GM12875 (cell line): ENCODE measurements at regions not wholly inside any gene's neighbourhood (a gene's known extent, or its start where the extent isn't known, plus 50 kb on each side); places are given as distances from the start of the nearest gene placed in this dataset.

Experiments
- H3K4me3 ChIP-seq: one replicate; pipeline ENCODE4 v1.5.1; 2011; ENCODE audit warnings: low read depth, low read length, control low read depth
- TF ChIP-seq, protein P1 (sequence below): IDR thresholded peaks from 2 replicates; pipeline ENCODE4 v1.5.1; 2011; ENCODE audit warnings: low read depth, mild to moderate bottlenecking, control low read depth, inconsistent platforms, low read length, moderate library complexity, borderline replicate concordance; ENCODE audit not compliant: insufficient read depth

- no peak overlapping the region for H3K4me3 ChIP-seq
- TF ChIP-seq, protein P1, sequence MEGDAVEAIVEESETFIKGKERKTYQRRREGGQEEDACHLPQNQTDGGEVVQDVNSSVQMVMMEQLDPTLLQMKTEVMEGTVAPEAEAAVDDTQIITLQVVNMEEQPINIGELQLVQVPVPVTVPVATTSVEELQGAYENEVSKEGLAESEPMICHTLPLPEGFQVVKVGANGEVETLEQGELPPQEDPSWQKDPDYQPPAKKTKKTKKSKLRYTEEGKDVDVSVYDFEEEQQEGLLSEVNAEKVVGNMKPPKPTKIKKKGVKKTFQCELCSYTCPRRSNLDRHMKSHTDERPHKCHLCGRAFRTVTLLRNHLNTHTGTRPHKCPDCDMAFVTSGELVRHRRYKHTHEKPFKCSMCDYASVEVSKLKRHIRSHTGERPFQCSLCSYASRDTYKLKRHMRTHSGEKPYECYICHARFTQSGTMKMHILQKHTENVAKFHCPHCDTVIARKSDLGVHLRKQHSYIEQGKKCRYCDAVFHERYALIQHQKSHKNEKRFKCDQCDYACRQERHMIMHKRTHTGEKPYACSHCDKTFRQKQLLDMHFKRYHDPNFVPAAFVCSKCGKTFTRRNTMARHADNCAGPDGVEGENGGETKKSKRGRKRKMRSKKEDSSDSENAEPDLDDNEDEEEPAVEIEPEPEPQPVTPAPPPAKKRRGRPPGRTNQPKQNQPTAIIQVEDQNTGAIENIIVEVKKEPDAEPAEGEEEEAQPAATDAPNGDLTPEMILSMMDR, result no peak
These were observed 638.5 kb upstream of the FLRT2 start for GRCh38 chr14:84891404-84891803.

DNA sequence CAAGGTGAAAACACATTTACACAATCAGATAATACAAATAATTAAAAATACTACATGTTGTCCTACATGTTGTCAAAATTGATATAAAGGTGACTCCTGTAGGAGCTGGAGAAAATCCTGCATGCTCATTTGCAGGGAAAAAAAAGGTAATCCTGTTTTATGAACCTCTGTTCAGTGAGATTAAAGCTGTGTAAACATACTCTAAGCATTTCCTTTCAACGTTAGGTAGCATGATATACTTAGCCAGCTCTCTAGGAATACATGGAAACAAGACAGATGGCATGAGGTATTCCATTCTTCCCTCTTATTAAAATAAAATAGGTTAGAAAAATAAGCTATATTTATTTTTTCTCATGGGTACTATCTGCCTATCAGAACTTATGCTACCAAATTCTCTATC, 635.7 kb upstream of the FLRT2 start:
- no peak overlapping the region for H3K4me3 ChIP-seq
- TF ChIP-seq, protein P1, result no peak

DNA sequence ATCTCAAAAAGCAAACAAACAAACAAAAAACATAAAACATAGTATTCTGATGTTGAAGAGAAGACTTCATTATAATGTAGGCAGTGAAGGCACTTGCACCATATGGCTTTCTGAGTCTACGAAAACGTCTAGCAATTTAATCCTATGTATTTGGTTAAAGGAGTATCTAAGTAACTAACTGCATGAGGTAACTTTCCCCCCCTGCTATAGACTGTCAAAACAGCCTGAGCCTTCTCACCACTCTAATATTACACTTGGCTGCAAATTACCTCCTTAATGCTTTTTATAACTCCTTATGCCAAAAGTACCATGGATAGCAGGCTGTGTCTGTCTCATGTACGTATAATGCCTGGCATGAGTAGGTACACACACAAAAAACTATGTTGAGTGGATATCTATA, 607.6 kb upstream of the FLRT2 start:
- no peak overlapping the region for H3K4me3 ChIP-seq
- TF ChIP-seq, protein P1, result no peak

DNA sequence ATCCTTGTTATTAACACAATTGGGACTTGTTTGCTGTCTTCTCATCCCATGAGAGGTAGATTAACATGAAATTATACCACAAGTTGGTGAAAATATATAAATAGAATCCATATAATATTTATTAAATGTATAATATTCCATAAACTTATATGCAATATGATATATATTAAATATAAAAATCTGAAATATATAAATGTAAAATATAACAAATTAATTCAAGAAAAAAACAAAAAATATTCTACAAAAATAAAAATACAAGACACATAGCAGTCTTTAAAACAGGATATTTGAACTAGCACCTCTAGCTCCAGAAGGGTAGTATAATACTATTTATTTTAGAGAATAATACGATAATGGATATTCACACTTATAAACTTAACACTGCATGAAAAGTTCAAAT, 603.3 kb upstream of the FLRT2 start:
- no peak overlapping the region for H3K4me3 ChIP-seq
- TF ChIP-seq, protein P1, result no peak

GRCh38 chr14:84927096-84927827, 602.7 kb upstream of the FLRT2 start:
- no peak overlapping the region for H3K4me3 ChIP-seq
- TF ChIP-seq, protein P1, result no peak

DNA sequence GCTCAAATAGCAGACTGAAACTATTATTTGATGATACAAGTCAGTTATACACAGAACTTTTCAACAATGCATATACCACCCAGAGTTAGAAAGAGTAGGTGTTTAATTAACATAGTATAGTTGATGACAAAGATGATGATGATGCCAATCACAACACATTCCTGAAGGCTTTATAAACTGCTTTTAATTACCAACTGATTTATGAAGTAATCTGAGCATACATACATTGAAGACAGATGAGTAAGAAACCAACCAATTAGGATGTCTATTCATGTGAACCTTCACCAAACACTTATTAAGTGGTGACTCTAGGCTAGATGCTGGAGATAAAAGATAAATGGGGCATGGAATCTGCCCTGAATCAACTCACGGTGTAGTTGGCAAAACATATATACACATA, 600.9 kb upstream of the FLRT2 start:
- H3K4me3 ChIP-seq, result no peak overlapping the region
- TF ChIP-seq, protein P1, result no peak

DNA sequence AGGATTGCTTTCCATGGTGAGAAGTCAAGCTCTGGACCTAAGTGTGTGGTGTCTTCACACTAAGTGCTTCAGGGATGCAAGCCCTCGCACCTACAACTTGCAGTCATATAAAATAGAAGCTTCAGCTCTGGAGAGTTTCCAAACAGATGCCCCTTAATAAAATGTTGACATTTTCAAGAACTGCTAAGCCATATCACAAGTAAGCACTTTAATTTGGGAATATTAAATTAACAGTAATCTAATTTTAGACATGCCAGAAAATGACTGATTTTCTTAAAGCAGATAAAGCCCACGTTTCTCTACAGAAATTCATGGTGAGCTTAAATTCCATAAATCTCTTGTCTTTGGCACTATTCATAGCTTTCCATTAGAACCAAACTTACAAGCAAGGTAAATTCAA, 600.1 kb upstream of the FLRT2 start:
- no peak overlapping the region for H3K4me3 ChIP-seq
- TF ChIP-seq, protein P1, result no peak
